ENCODE measurements at regions not wholly inside any gene's neighbourhood (a gene's known extent, or its start where the extent isn't known, plus 50 kb on each side); places are given as distances from the start of the nearest gene placed in this dataset.

- no peak for TF ChIP-seq CTCF (conservative IDR thresholded peaks at IDR 0.05; ENCODE audit: low read depth, low read length)
- no peak for TF ChIP-seq FOS (IDR thresholded peaks at IDR 0.05; ENCODE audit: low read depth, low read length)
- no peak for TF ChIP-seq CEBPB (IDR thresholded peaks at IDR 0.05; ENCODE audit: low read depth, low read length)
- TF ChIP-seq, protein P1, sequence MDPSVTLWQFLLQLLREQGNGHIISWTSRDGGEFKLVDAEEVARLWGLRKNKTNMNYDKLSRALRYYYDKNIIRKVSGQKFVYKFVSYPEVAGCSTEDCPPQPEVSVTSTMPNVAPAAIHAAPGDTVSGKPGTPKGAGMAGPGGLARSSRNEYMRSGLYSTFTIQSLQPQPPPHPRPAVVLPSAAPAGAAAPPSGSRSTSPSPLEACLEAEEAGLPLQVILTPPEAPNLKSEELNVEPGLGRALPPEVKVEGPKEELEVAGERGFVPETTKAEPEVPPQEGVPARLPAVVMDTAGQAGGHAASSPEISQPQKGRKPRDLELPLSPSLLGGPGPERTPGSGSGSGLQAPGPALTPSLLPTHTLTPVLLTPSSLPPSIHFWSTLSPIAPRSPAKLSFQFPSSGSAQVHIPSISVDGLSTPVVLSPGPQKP (IDR thresholded peaks at IDR 0.05; ENCODE audit: borderline replicate concordance, low read depth, low read length), result no peak
- TF ChIP-seq POLR2A (IDR thresholded peaks at IDR 0.05; ENCODE audit: low read depth, low read length), result no peak
- TF ChIP-seq RFX5 (IDR thresholded peaks at IDR 0.05; ENCODE audit: low read depth, low read length), result no peak
- TF ChIP-seq NFE2L2 (IDR thresholded peaks at IDR 0.05; ENCODE audit: low read depth, low read length), result no peak
- TF ChIP-seq MAZ (IDR thresholded peaks at IDR 0.05; ENCODE audit: borderline replicate concordance, low read depth, low read length), result no peak
- TF ChIP-seq BHLHE40 (IDR thresholded peaks at IDR 0.05; ENCODE audit: low read depth, low read length), result no peak
- no peak for TF ChIP-seq SMC3 (IDR thresholded peaks at IDR 0.05; ENCODE audit: low read depth, low read length)
- TF ChIP-seq USF2 (IDR thresholded peaks at IDR 0.05; ENCODE audit: low read depth, low read length), result no peak
- no peak for TF ChIP-seq MXI1 (IDR thresholded peaks at IDR 0.05; ENCODE audit: borderline replicate concordance, low read depth, low read length)
- no peak for TF ChIP-seq RAD21 (IDR thresholded peaks at IDR 0.05; ENCODE audit: low read length)
Measured at GRCh38 chr16:73891129-73891542, 405.5 kb upstream of the PSMD7 start.
